ENCODE measurements at regions not wholly inside any gene's neighbourhood (a gene's known extent, or its start where the extent isn't known, plus 50 kb on each side); places are given as distances from the start of the nearest gene placed in this dataset.

- Histone ChIP-seq H3F3A (replicated peaks; ENCODE audit: insufficient read depth) (no peaks in the 10 kb centered on the region), H4K20me1 (ENCODE audit: insufficient read depth) (no peaks in the 10 kb centered on the region), H3K9ac (no peak overlapping the region), H3K4me3 (ENCODE audit: low read depth in 2 of 2, low read length in 1 of 2) (no peak overlapping the region), H3K9me3 (peaks cover 4% of the 10 kb centered on the region), H3K79me2 (ENCODE audit: insufficient read depth) (no peaks in the 10 kb centered on the region), H3K4me1 (ENCODE audit: control insufficient read depth in 1 of 2, insufficient read depth in 2 of 2, low read depth in 1 of 2, low read length in 1 of 2) (no peaks in the 10 kb centered on the region; a peak in 1 of 4 replicates), H2AFZ (ENCODE audit: low read depth) (no peak overlapping the region), H3K27me3 (ENCODE audit: insufficient read depth) (no peaks in the 10 kb centered on the region), H3K4me2 (no peak overlapping the region), H3K36me3 (replicated peaks in 1 of 2; ENCODE audit: control insufficient read depth in 1 of 2, insufficient read depth in 2 of 2, low read length in 1 of 2) (no peaks in the 10 kb centered on the region), H3K9me2 (no peaks in the 10 kb centered on the region), H3K27ac (ENCODE audit: low read depth in 2 of 2, low read length in 1 of 2) (no peak overlapping the region)
- TF ChIP-seq POLR2AphosphoS5 (IDR thresholded peaks at IDR 0.05; ENCODE audit: low read depth, low read length) (no peak), CTCF (IDR thresholded peaks at IDR 0.05) (no peak), FOSL2 (IDR thresholded peaks at IDR 0.05; ENCODE audit: borderline replicate concordance, low read depth) (no peak), NFIC (IDR thresholded peaks at IDR 0.05; ENCODE audit: borderline replicate concordance) (no peak), RXRA (IDR thresholded peaks at IDR 0.05; ENCODE audit: borderline replicate concordance, low read depth) (no peak), SIN3A (IDR thresholded peaks at IDR 0.05; ENCODE audit: borderline replicate concordance, low read depth, low read length) (no peak), USF2 (IDR thresholded peaks at IDR 0.05; ENCODE audit: borderline replicate concordance, low read depth, low read length) (no peak), TAF1 (IDR thresholded peaks at IDR 0.05; ENCODE audit: borderline replicate concordance, low read depth, low read length) (no peak), IRF3 (IDR thresholded peaks at IDR 0.05; ENCODE audit: low read depth, low read length) (no peak), MXI1 (IDR thresholded peaks at IDR 0.05; ENCODE audit: low read depth, low read length) (no peak), MAX (IDR thresholded peaks at IDR 0.05; ENCODE audit: low read depth) (no peak), SMC3 (IDR thresholded peaks at IDR 0.05; ENCODE audit: low read depth, low read length) (no peak), YY1 (IDR thresholded peaks at IDR 0.05; ENCODE audit: low read depth) (no peak), RAD21 (IDR thresholded peaks at IDR 0.05; ENCODE audit: low read length) (no peak), EP300 (IDR thresholded peaks at IDR 0.05; ENCODE audit: borderline replicate concordance in 1 of 2, low read depth in 1 of 2, low read length in 1 of 2) (no peak), TCF12 (IDR thresholded peaks at IDR 0.05) (no peak)
- POLR2A ChIA-PET, result no interaction called here
- DNase-seq, result no peak
- CTCF ChIA-PET, result interaction anchor here (1.3 kb wide), 1 partner anchor 17 kb away, joined by 5 read pairs; no protein-coding TSS in a partner anchor
- WGBS (ENCODE audit: low lambda C conversion rate), result 32% methylated on average over 25 of the region's 26 CpGs
These were observed 79.7 kb upstream of the ZNF32 start for GRCh38 chr10:43728425-43728824.
